HG03342 (cell line): ENCODE measurements at regions not wholly inside any gene's neighbourhood (a gene's known extent, or its start where the extent isn't known, plus 50 kb on each side); places are given as distances from the start of the nearest gene placed in this dataset.
"Not testable (repeated sequence)": the region's sequence is repeated elsewhere in the genome, so short reads cannot be mapped to it uniquely, and the experiment has no call there.

Experiments
- ATAC-seq: cut with Tn5 transposase; IDR thresholded peaks from one replicate; pipeline ENCODE4 v1.9.1; 2021; ENCODE audit warnings: mild to moderate bottlenecking, moderate library complexity; ENCODE audit not compliant: unreplicated experiment

GRCh38 chr19:28578786-28579505 is 634.0 kb downstream of the UQCRFS1 start:
- ATAC-seq, result no peak

DNA sequence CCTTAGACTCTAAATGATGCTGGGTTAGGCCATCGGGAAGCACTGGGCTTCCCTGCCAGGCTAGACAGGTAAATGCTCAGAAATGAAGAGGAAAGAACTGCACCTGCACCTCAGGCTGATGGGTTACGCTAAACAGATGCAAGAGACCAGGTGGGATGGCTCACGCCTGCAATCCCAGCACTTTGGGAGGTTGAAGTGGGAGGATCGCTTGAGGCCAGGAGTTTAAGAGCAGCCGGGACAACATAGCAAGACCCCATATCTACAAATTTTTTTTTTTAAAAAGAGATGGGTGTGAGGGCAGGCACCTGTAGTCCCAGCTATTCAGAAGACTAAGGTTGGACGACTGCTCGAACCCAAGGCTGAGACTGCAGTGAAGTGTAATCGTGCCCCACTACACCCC is 634.7 kb downstream of the UQCRFS1 start:
- no peak for ATAC-seq

GRCh38 chr19:28577666-28578065 is 635.3 kb downstream of the UQCRFS1 start:
- ATAC-seq, result no peak

GRCh38 chr19:28577233-28577632 is 635.7 kb downstream of the UQCRFS1 start:
- ATAC-seq, result no peak

DNA sequence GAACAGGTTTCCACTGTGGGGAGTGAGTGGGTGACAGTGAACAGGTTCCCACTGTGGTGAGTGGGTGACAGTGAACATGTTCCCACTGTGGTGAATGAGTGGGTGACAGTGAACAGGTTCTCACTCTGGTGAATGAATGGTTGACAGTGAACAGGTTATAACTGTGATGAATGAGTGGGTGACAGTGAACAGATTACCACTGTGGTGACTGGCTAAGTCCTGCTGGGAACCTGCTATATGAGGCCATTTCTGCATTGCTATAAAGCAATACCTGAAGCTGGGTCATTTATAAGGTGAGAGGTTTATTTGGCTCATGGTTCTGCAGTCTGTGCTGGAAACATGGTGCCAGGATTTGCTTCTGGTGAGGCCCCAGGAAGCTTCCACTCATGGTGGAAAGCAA is 637.1 kb downstream of the UQCRFS1 start:
- no peak for ATAC-seq

GRCh38 chr19:28575312-28575711 is 637.6 kb downstream of the UQCRFS1 start:
- ATAC-seq, result not testable (repeated sequence)

GRCh38 chr19:28574212-28574611 is 638.7 kb downstream of the UQCRFS1 start:
- ATAC-seq, result no peak

DNA sequence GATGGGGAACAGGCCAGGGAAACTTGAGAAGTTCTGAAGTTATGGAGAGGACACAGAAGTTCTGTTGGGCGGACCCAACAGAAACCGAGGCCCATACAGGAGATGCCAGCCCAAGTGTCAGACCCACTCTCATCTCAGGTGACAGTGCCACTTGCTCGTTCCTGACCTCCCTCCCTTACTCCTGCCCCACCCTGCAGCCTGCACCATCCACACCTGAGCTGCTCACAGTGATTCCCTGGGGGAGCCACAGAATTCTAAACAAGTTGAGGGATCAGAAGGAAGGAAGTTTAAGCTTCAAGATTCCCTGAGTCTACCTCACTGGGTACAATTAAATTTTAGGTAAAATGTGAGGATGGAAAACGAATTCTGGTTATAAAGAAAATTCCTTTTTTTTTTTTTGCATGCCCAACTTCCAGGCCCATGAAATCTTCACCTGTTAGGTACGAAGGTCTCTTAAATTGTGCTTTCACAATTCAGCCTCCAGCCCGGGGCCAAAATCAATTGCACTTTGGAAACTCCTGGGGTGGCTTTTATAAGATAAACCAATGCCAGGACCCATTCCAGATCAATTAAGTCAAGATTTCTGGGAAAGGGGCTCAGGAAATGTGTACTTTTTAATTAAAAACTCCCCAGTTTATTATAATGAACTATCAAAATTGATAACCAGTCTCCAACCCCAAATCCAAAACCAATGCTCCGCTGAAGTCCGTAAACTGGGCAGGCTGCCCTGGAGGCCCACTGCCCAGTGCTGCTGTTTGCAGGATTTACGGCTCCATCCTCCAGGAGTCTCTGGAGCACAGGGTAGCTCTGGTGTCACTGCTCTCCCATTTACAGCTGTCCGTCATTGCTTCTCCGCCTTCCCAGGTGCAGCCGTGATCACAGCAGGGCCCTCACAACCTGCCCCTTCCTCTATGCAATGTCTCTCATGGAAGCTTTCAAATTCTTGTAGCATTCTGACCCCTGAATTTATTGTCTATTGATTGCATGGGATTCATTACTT is 643.5 kb downstream of the UQCRFS1 start:
- no peak for ATAC-seq

DNA sequence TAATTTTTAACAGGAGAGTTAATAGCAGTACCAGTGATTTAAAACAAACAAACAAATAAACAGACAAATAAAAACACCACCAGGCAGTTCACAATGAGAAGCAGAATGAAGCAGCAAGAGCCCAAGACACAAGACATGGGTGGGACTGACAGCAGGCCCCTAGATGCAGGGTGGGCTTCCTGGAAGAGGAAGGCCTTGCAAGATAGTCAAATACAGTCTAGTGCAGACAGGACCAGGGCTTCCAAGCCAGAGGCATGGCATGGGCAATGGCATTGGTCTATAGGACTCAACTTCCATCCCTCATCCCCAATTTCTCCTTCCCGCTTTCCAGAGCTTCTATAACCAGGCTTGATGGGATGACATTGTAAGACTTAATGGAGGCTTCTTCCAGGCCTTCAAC is 645.1 kb downstream of the UQCRFS1 start:
- ATAC-seq, result no peak

- no peak for ATAC-seq
These were observed 648.7 kb downstream of the UQCRFS1 start for GRCh38 chr19:28563964-28564921.

- ATAC-seq, result no peak
These were observed 652.2 kb downstream of the UQCRFS1 start for GRCh38 chr19:28560786-28561185.

DNA sequence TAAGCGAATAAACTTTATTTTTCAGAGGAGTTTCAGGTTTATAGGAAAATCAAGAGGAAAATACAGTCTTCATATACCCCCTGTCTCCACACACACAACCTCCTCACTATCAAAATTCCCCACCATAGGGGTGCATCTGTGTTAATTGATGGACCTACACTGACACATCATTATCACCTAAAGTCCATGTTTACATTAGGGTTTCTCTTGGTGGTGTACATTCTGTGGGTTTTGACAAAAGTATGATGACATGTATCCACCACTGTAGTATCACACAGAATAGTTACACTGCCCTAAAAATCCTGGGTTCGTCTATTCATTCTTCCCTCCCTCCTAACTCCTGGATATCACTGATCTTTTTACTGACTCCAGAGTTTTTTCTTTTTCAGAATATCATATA is 654.2 kb downstream of the UQCRFS1 start:
- ATAC-seq, result no peak

DNA sequence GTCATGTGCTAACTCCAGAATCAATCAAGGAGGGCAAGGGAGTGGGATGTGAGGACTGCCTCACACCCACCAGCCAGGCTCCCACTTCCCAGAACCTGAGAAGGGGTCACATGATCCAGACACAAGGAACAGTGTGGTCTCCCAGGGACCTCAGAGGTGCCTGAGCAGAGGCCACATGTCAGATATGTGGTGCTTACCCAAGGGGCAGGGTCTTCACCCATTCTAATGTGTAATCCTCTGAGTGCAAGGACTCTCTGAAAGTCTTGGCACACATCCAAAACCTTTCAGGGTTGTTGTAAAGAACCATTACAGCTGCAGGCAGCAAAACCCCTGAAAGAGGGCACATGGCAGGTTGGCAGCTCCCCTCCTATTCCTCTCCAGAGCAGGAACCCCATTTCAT is 656.6 kb downstream of the UQCRFS1 start:
- no peak for ATAC-seq

GRCh38 chr19:28555317-28555716 is 657.6 kb downstream of the UQCRFS1 start:
- ATAC-seq, result no peak

- no peak for ATAC-seq
These were observed 658.4 kb downstream of the UQCRFS1 start for GRCh38 chr19:28554321-28555091.

- ATAC-seq, result no peak
These were observed 659.2 kb downstream of the UQCRFS1 start for GRCh38 chr19:28553764-28554163.

DNA sequence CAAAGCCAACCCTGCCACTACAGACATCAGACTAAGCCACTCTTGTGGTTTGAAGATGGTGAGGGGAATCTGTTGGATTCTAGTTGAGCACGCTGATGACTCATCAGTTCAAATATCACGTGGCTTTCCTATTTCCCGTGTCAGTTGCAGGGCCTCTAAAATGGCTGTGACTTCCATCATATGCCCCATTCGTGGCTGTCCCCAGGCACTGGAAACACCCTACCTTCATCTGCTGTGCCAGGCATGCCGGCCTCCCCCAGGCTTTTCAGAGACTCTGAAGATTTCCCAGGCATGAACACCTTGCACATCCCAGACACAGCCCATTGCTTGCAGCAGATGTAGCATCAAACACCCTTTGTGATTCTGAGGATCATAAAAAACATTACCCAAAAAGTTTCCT is 659.9 kb downstream of the UQCRFS1 start:
- ATAC-seq, result no peak

DNA sequence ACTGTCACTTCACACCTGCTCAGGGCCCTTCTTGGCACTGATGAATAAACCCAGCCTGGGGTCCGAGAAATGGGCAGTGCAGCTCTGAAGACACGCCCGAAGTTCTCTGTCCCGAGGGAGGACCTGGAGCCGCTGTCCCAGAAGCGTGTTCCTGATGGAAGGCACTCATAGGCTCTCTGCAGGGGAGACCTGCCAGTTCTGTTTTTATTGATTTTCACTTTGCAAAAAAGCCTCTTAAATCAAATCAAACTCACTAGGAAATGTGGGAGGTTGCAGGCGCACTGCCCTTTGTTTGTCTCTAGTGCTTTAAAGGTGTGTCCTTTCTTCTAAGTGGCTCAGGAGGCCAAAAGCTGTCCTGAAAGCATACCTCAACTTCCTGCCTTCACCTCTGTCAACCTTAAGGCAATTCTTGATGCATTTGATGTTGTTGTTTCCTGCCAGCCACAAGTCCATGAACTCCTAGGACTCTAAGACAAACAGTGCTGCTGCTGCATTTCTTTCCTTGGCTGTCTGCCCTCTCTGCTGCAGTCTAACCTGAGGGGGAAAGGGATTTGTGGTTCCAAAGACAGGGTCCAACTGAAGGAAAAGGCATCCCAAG is 663.2 kb downstream of the UQCRFS1 start:
- ATAC-seq, result no peak

DNA sequence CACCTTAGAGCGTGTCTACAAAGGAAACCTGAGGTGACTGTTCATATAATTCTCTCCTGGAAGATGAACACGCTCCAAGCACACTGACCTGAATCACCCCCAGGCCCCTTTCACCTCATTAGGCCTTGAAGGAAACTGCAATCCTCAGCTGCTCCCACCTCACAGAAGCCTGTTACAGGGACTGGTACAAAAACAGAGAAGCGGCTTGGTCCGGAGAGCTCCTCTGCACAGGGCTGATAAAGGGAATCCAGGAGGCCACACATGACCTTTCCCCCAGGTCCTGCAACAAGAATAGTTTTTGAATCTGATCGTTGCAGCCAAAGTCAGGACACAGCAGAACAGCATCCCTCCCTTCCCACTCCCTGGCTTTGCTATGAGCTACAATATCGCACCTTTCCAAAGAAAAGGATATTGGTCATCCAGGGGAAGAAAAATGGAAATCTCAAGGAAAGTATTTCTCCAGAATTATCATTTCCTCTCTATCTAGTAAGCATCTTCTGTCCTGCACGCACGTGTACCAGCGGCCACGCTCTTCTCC is 666.7 kb downstream of the UQCRFS1 start:
- ATAC-seq, result no peak
